ENCODE measurements at regions not wholly inside any gene's neighbourhood (a gene's known extent, or its start where the extent isn't known, plus 50 kb on each side); places are given as distances from the start of the nearest gene placed in this dataset.

DNA sequence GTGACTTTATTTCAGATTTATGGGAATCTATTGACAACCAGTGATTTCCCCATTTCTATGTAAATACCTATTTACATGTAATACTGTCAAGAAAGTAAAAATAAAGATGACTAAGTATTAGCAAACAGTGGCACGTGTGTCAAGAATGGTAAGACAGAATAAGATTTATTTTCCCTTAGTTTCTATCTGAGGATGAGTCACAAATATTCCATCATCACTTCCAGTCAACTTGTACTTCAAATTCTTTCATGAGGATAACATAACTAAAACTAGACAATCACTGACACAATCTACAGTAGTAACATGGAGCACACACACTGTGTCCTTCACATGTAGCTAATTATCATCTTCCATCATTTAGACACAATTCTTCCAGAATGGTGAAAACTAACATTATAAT lies 625.3 kb upstream of the PCDH7 start:
- Histone ChIP-seq H3K27me3 (ENCODE audit: control insufficient read depth in 1 of 2, insufficient read depth in 2 of 2, low read length in 2 of 2) (no peaks in the 10 kb centered on the region), H3K9ac (ENCODE audit: insufficient read depth, low read depth, low read length) (no peak overlapping the region), H3K27ac (ENCODE audit: extremely low read length, insufficient read depth, low read length) (no peak overlapping the region), H3K4me2 (ENCODE audit: low read depth, low read length) (no peak overlapping the region), H3K36me3 (replicated peaks in 1 of 2; ENCODE audit: control insufficient read depth in 1 of 2, insufficient read depth in 2 of 2, low read length in 2 of 2) (no peaks in the 10 kb centered on the region), H3K79me2 (ENCODE audit: insufficient read depth, low read length) (no peaks in the 10 kb centered on the region), H2AFZ (ENCODE audit: low read length) (no peak overlapping the region), H3K4me3 (replicated peaks in 1 of 3; ENCODE audit: insufficient read depth in 1 of 3, low read depth in 2 of 3, low read length in 3 of 3) (no peak overlapping the region), H3K4me1 (ENCODE audit: insufficient read depth, low read length) (no peaks in the 10 kb centered on the region), H3K9me3 (ENCODE audit: low read length) (peaks cover 66% of the 10 kb centered on the region), H4K20me1 (ENCODE audit: insufficient read depth, low read length) (no peaks in the 10 kb centered on the region)
- POLR2A ChIA-PET = no interaction called here
- BruUV-seq (replicated peaks) = no TSS peak
- CTCF ChIA-PET (ENCODE audit: low intra/inter-chr PET ratio, low total read pairs) = no interaction called here
- intact Hi-C loops (cut with micrococcal nuclease; ENCODE audit: unreplicated experiment) (no loop called here), in situ Hi-C loops (cut with HindIII; ENCODE audit: extremely low pct_ligation_motif_present, low pct_unique_long_range_greater_than_20kb) (no loop called here)
- no peak for DNase-seq (ENCODE audit: low spot score)
- WGBS (ENCODE audit: low lambda C conversion rate) = 3% methylated on average over 1 of the region's 1 CpG
- ATAC-seq = no peak
- no peak for FAIRE-seq
- TF ChIP-seq RBAK (CRISPR knock-in tag; IDR thresholded peaks at IDR 0.05) (no peak), IRF1 (CRISPR knock-in tag; IDR thresholded peaks at IDR 0.05; ENCODE audit: low read depth) (no peak), IKZF5 (CRISPR knock-in tag; IDR thresholded peaks at IDR 0.05) (no peak), ZNF441 (CRISPR knock-in tag; IDR thresholded peaks at IDR 0.05; ENCODE audit: borderline replicate concordance) (no peak), ZNF790 (CRISPR knock-in tag; IDR thresholded peaks at IDR 0.05; ENCODE audit: borderline replicate concordance) (no peak), RFXANK (CRISPR knock-in tag; IDR thresholded peaks at IDR 0.05) (no peak), ARNTL (CRISPR knock-in tag; IDR thresholded peaks at IDR 0.05) (no peak), ZNF10 (CRISPR knock-in tag; IDR thresholded peaks at IDR 0.05; ENCODE audit: borderline replicate concordance, low read depth) (no peak), POGZ (CRISPR knock-in tag; IDR thresholded peaks at IDR 0.05) (no peak), EP300 (IDR thresholded peaks at IDR 0.05; ENCODE audit: low read depth in 2 of 2, low read length in 2 of 2) (no peak), EP300 (CRISPR knock-in tag; IDR thresholded peaks at IDR 0.05; ENCODE audit: borderline replicate concordance) (no peak)
- TF ChIP-seq, protein P1, sequence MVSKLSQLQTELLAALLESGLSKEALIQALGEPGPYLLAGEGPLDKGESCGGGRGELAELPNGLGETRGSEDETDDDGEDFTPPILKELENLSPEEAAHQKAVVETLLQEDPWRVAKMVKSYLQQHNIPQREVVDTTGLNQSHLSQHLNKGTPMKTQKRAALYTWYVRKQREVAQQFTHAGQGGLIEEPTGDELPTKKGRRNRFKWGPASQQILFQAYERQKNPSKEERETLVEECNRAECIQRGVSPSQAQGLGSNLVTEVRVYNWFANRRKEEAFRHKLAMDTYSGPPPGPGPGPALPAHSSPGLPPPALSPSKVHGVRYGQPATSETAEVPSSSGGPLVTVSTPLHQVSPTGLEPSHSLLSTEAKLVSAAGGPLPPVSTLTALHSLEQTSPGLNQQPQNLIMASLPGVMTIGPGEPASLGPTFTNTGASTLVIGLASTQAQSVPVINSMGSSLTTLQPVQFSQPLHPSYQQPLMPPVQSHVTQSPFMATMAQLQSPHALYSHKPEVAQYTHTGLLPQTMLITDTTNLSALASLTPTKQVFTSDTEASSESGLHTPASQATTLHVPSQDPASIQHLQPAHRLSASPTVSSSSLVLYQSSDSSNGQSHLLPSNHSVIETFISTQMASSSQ (IDR thresholded peaks at IDR 0.05; ENCODE audit: low read depth) = no peak
- TF ChIP-seq, protein P1 (CRISPR knock-in tag; IDR thresholded peaks at IDR 0.05; ENCODE audit: borderline replicate concordance) = no peak
- TF ChIP-seq, protein P2, sequence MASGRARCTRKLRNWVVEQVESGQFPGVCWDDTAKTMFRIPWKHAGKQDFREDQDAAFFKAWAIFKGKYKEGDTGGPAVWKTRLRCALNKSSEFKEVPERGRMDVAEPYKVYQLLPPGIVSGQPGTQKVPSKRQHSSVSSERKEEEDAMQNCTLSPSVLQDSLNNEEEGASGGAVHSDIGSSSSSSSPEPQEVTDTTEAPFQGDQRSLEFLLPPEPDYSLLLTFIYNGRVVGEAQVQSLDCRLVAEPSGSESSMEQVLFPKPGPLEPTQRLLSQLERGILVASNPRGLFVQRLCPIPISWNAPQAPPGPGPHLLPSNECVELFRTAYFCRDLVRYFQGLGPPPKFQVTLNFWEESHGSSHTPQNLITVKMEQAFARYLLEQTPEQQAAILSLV (CRISPR knock-in tag; IDR thresholded peaks at IDR 0.05; ENCODE audit: borderline replicate concordance) = no peak
- TF ChIP-seq, protein P3, sequence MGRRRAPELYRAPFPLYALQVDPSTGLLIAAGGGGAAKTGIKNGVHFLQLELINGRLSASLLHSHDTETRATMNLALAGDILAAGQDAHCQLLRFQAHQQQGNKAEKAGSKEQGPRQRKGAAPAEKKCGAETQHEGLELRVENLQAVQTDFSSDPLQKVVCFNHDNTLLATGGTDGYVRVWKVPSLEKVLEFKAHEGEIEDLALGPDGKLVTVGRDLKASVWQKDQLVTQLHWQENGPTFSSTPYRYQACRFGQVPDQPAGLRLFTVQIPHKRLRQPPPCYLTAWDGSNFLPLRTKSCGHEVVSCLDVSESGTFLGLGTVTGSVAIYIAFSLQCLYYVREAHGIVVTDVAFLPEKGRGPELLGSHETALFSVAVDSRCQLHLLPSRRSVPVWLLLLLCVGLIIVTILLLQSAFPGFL (CRISPR knock-in tag; IDR thresholded peaks at IDR 0.05) = no peak
- TF ChIP-seq, protein P4, sequence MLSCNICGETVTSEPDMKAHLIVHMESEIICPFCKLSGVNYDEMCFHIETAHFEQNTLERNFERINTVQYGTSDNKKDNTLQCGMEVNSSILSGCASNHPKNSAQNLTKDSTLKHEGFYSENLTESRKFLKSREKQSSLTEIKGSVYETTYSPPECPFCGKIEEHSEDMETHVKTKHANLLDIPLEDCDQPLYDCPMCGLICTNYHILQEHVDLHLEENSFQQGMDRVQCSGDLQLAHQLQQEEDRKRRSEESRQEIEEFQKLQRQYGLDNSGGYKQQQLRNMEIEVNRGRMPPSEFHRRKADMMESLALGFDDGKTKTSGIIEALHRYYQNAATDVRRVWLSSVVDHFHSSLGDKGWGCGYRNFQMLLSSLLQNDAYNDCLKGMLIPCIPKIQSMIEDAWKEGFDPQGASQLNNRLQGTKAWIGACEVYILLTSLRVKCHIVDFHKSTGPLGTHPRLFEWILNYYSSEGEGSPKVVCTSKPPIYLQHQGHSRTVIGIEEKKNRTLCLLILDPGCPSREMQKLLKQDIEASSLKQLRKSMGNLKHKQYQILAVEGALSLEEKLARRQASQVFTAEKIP (CRISPR knock-in tag; IDR thresholded peaks at IDR 0.05; ENCODE audit: borderline replicate concordance) = no peak
